Neutrophil (primary cell): ENCODE measurements at regions not wholly inside any gene's neighbourhood (a gene's known extent, or its start where the extent isn't known, plus 50 kb on each side); places are given as distances from the start of the nearest gene placed in this dataset.

Experiments
- H3K27ac ChIP-seq: fragments of 200-600 bp; sonication (generic); 2 replicates; pipeline ENCODE4 v1.5.1; 2016; ENCODE audit warnings: mild to moderate bottlenecking, moderate library complexity
- H3K27me3 ChIP-seq: fragments of 200-600 bp; sonication (generic); 2 replicates; pipeline ENCODE4 v1.6.0; 2016; ENCODE audit warnings: mild to moderate bottlenecking
- H3K36me3 ChIP-seq: fragments of 200-600 bp; sonication (generic); 2 replicates; pipeline ENCODE4 v1.5.1; 2017
- H3K4me1 ChIP-seq, 2 experiments: fragments of 200-600 bp in 1 of 2; sonication (generic) in 1 of 2; 1 replicate in 1 of 2; 2 replicates in 1 of 2; pipeline versions ENCODE4 v1.5.1 to v1.6.1; 2013 to 2016; ENCODE audit warnings: low read depth in 1 of 2, low read length in 1 of 2, mild to moderate bottlenecking in 1 of 2, moderate library complexity in 1 of 2; ENCODE audit not compliant: control insufficient read depth in 1 of 2, insufficient read depth in 1 of 2
- H3K4me3 ChIP-seq, 2 experiments: fragments of 200-600 bp in 1 of 2; sonication (generic) in 1 of 2; 1 replicate in 1 of 2; 2 replicates in 1 of 2; pipeline ENCODE4 v1.5.1; 2013 to 2016; ENCODE audit warnings: low read depth in 1 of 2, low read length in 1 of 2, mild to moderate bottlenecking in 1 of 2, moderate library complexity in 1 of 2
- H3K9me3 ChIP-seq: fragments of 200-600 bp; sonication (generic); 2 replicates; pipeline ENCODE4 v1.5.1; 2016
- TF ChIP-seq, protein P1 (sequence below): fragments of 200-600 bp; sonication (generic); IDR thresholded peaks from 2 replicates; pipeline ENCODE4 v1.5.1; 2016; ENCODE audit warnings: antibody characterized with exemption

DNA sequence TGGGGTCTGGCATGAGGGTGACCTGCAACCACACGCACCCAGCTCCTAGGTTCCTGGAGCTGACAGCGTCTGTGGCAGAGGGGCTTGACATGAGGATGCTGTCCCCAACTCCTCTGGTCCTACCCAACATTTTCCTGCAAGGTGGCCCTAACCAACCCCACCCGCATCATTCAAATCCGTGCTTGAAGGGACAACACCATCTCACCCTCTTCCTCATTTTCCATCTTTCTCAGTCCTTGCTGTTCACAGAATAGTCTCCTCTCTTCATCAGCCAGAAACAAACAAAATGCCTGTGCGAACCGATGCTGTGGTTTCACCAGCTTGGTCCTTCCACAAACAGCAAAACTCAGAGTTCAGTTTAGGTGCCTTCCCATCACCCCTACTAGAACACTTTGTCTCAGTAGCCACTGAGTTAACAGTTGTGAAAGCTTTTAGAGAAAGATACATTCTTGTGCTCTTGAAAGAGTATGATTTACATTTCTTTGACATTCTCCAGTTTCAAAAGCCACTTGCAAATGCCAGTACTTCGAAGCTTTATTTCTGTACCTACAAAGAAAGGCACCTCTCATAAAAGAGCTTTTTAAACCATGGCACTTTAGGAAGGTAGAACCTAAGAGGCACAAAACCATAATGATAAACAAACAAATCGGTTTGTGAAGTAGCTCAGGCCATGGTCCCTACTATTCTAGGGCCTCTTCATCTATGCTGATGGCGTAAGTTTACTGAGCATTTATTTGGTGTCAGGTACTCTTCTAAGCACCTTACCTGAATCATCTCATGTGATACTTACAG is 360.1 kb downstream of the SHQ1 start:
- peaks cover 2 to 3% of the 10 kb centered on the region in 2 experiments for H3K4me1 ChIP-seq
- no peak overlapping the region for H3K27ac ChIP-seq
- H3K9me3 ChIP-seq: no peaks in the 10 kb centered on the region
- TF ChIP-seq, protein P1, sequence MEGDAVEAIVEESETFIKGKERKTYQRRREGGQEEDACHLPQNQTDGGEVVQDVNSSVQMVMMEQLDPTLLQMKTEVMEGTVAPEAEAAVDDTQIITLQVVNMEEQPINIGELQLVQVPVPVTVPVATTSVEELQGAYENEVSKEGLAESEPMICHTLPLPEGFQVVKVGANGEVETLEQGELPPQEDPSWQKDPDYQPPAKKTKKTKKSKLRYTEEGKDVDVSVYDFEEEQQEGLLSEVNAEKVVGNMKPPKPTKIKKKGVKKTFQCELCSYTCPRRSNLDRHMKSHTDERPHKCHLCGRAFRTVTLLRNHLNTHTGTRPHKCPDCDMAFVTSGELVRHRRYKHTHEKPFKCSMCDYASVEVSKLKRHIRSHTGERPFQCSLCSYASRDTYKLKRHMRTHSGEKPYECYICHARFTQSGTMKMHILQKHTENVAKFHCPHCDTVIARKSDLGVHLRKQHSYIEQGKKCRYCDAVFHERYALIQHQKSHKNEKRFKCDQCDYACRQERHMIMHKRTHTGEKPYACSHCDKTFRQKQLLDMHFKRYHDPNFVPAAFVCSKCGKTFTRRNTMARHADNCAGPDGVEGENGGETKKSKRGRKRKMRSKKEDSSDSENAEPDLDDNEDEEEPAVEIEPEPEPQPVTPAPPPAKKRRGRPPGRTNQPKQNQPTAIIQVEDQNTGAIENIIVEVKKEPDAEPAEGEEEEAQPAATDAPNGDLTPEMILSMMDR: no peak
- no peaks in the 10 kb centered on the region for H3K27me3 ChIP-seq
- H3K4me3 ChIP-seq: no peak overlapping the region
- H3K36me3 ChIP-seq: no peaks in the 10 kb centered on the region

DNA sequence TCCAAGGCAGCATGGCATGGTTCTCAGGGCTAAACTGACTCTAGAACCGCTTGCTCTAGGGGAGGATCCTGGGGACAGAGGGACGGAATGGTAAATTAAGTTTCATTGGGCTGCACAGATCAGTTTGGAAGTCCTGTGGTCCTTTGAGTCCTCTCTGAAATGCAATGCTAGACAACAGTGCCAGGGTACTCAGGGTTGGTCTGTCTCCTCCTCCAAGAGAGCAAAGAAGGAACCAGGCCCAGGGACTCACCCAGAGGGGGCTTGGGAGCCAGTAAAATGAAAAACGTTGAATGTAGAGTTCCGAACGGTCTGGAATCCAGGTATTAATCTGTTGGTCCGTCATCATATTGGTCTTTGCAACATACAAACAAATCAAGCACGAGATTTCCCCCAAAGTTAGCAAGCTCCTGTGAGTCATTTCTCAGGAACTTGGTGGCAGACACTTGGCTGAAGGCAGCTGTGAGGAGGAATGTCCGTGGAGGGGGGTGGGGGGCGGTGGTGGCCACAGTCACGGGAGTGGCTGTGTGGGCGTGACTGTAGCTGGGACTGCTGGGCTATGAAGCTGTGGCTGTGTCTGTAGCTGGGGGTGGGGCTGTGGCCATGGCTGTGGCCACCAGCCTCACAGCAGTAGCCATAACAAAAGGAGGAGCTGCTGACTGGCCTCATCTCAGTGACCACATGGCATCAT is 361.0 kb downstream of the SHQ1 start:
- Histone ChIP-seq H3K4me1 (peaks cover 9 to 10% of the 10 kb centered on the region in 2 experiments), H3K4me3 (no peak overlapping the region), H3K27me3 (no peaks in the 10 kb centered on the region), H3K9me3 (no peaks in the 10 kb centered on the region), H3K36me3 (no peaks in the 10 kb centered on the region), H3K27ac (no peak overlapping the region)
- TF ChIP-seq, protein P1: no peak

DNA sequence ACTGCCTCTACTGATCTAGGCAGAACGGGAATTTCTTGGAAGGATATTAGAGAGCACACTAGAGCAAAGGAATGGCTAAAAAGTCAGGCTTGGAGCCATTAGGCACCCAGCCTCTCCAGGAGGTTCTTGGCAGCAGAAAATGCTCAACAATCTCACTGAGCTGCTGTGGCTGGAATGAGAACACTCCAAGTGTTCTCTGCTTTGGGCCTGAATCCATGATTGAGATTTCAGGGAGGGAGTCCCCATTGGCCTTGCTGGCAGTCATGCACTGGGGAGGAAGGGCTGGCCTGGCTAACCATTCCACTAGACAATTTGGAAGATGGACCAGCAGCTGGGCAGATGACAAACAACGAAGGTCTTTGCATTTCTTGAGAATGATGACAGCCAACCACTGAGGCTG is 362.6 kb downstream of the SHQ1 start:
- Histone ChIP-seq H3K27ac (no peak overlapping the region), H3K4me1 (peaks cover 9 to 10% of the 10 kb centered on the region in 2 experiments), H3K36me3 (no peaks in the 10 kb centered on the region), H3K27me3 (no peaks in the 10 kb centered on the region), H3K4me3 (no peak overlapping the region), H3K9me3 (no peaks in the 10 kb centered on the region)
- TF ChIP-seq, protein P1: no peak

DNA sequence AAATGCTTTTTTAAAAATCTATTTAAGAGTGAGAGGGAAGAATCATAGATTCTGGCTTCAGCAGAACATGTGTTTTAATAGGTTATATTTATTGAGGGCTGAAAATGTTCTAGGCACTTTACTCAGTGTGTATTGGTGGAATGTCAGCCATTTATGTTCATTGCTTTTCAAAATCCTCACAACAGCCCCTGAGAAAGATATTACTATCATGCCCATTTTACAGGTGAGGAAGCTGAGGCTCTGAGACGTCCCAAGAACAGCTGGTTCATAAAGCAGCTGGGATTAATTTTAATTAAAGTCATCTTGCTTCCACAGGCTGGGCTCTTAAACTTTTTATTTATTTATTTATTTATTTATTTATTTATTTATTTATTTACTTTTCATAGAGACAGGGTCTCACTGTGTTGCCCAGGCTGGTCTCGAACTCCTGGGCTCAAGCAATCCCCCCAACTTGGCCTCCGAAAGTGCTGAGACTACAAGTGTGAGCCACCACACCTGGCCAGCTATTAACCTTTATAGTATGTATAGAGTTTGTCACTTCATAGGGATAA is 364.6 kb downstream of the SHQ1 start:
- Histone ChIP-seq H3K27ac (no peak overlapping the region), H3K4me1 (peaks cover 14 to 20% of the 10 kb centered on the region in 2 experiments), H3K4me3 (no peak overlapping the region), H3K36me3 (no peaks in the 10 kb centered on the region), H3K9me3 (no peaks in the 10 kb centered on the region), H3K27me3 (no peaks in the 10 kb centered on the region)
- TF ChIP-seq, protein P1: no peak

DNA sequence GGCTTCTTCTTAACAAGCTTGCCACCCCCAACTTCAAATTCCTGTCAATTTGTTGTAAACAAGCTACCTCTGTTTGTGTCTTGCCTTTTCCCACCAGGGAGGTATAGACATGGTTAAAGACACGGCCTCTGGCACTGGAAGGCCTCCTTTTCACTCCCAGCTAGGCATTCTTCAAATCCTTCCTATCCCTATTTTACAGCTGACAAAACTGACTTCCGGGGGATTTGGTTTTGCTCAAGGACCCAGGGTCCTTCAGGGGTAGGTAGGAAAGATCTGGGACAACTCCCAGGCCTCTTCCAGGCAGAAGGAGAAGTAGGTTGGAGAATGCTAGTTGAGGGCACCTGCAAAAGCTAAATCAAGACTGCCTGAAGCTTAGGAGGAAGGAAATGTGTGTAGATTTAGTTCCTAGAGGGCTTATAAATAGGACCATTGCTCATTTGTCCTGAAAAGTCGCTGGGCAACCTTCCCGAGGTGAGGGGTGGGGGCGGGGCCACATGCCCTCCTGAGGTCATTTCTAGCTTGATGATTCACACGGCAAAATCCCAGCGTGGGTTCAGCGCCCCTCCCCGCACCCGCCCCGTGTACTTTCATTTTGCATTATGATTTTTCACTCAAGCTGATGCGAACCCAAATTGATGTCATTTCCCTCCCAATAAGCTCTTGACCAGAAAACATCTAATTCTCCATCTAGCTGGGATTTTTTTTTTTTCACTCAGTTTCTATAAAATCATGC is 365.5 kb downstream of the SHQ1 start:
- peak overlapping the region; percentile 33 to 53 for H3K4me3 ChIP-seq
- peak overlapping the region; percentile 45 for H3K27ac ChIP-seq
- TF ChIP-seq, protein P1: no peak

More for the DNA sequence above, 365.5 kb downstream of the SHQ1 start:
- H3K27me3 ChIP-seq: no peaks in the 10 kb centered on the region
- H3K9me3 ChIP-seq: no peaks in the 10 kb centered on the region
- no peaks in the 10 kb centered on the region for H3K36me3 ChIP-seq
- H3K4me1 ChIP-seq: peaks cover 14 to 20% of the 10 kb centered on the region in 2 experiments
